ENCODE measurements at regions not wholly inside any gene's neighbourhood (a gene's known extent, or its start where the extent isn't known, plus 50 kb on each side); places are given as distances from the start of the nearest gene placed in this dataset.

DNA sequence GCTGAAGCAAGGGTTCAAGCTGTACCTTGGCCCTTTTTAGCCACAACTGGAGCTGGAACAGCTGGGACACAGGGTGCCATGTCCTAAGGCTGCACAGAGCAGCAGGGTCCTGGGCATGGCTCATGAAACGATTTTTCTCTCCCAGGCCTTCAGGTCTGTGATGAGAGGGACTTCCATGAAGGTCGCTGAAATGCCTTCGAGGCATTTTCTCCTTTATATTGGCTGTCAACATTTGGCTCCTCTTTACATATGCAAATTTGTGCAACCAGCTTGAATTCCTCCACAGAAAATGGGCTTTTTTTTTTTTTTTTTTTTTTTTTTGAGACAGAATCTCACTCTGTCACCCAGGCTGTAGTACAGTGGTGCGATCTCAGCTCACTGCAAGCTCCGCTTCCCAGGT, 430.8 kb downstream of the PCDH11X start:
- Histone ChIP-seq H3K9me3 (ENCODE audit: insufficient read depth in 2 of 2, low read depth in 1 of 2, low read length in 1 of 2) (peaks cover 12 to 15% of the 10 kb centered on the region in 2 experiments), H4K91ac (replicated peaks; ENCODE audit: insufficient read length, low read length) (no peak overlapping the region), H3K27ac (ENCODE audit: low read depth, low read length) (no peak overlapping the region), H3K23me2 (ENCODE audit: low read depth, low read length) (no peaks in the 10 kb centered on the region), H3K4me1 (replicated peaks in 1 of 4; ENCODE audit: control insufficient read depth in 3 of 4, insufficient read depth in 4 of 4, low read length in 3 of 4) (no peaks in the 10 kb centered on the region), H4K5ac (ENCODE audit: insufficient read length, low read depth, low read length) (no peak overlapping the region), H2AFZ (ENCODE audit: low read length) (no peak overlapping the region), H3K79me1 (ENCODE audit: low read depth, low read length) (no peaks in the 10 kb centered on the region), H4K8ac (ENCODE audit: extremely low read depth, insufficient read depth, low read length) (no peak overlapping the region), H3K56ac (replicated peaks; ENCODE audit: insufficient read length, low read depth, low read length) (no peak overlapping the region), H3K27me3 (replicated peaks in 1 of 4; ENCODE audit: control insufficient read depth in 3 of 4, extremely low read depth in 1 of 4, insufficient read depth in 3 of 4, low read length in 3 of 4) (no peaks in the 10 kb centered on the region), H4K20me1 (replicated peaks in 1 of 2; ENCODE audit: control insufficient read depth in 1 of 2, insufficient read depth in 2 of 2, low read length in 2 of 2) (no peaks in the 10 kb centered on the region), H3K4me2 (ENCODE audit: insufficient read depth in 1 of 2, low read depth in 2 of 2, low read length in 2 of 2) (no peak overlapping the region), H3K79me2 (ENCODE audit: control insufficient read depth in 1 of 2, insufficient read depth in 2 of 2, low read length in 2 of 2) (no peaks in the 10 kb centered on the region), H2BK20ac (ENCODE audit: low read length) (no peak overlapping the region), H3K9ac (replicated peaks in 1 of 4; ENCODE audit: extremely low read depth in 1 of 4, low read depth in 3 of 4, low read length in 3 of 4) (no peak overlapping the region), H2BK15ac (ENCODE audit: low read length) (no peak overlapping the region), H3K4me3 (ENCODE audit: extremely low read depth in 1 of 4, insufficient read depth in 2 of 4, low read depth in 3 of 4, low read length in 4 of 4) (no peak overlapping the region), H2BK12ac (ENCODE audit: low read depth, low read length) (no peak overlapping the region), H3K18ac (ENCODE audit: extremely low read depth, low read length) (no peak overlapping the region), H2BK5ac (ENCODE audit: low read depth, low read length) (no peak overlapping the region), H2BK120ac (replicated peaks; ENCODE audit: low read depth, low read length) (no peak overlapping the region), H3K23ac (ENCODE audit: insufficient read length) (no peak overlapping the region), H2AK5ac (ENCODE audit: low read depth, low read length) (no peak overlapping the region), H3K4ac (replicated peaks; ENCODE audit: insufficient read length, low read depth, low read length) (no peak overlapping the region), H3K36me3 (ENCODE audit: control insufficient read depth in 2 of 4, insufficient read depth in 4 of 4, low read length in 3 of 4) (peaks cover 0 to 10% (median 1%) of the 10 kb centered on the region in 4 experiments; a peak in 3 of 8 replicates), H3K14ac (ENCODE audit: insufficient read length) (no peak overlapping the region)
- CTCF ChIA-PET (ENCODE audit: partially characterized antibody) = no interaction called here
- POLR2A ChIA-PET (ENCODE audit: partially characterized antibody) = no interaction called here
- FAIRE-seq (no peak), DNase-seq (ENCODE audit: low read depth in 1 of 2, low spot score in 2 of 2) (no peak)
- WGBS, 2 experiments (ENCODE audit: extremely low coverage in 1 of 2, insufficient coverage in 1 of 2, insufficient read length in 1 of 2, insufficient replicate concordance in 2 of 2, low coverage in 1 of 2, low lambda C conversion rate in 2 of 2, missing lambda C conversion rate in 1 of 2) = 100% methylated on average over 3 of the region's 5 CpGs; no CpG with 5 or more reads in 1 of the 2 experiments
- TF ChIP-seq, protein P1, sequence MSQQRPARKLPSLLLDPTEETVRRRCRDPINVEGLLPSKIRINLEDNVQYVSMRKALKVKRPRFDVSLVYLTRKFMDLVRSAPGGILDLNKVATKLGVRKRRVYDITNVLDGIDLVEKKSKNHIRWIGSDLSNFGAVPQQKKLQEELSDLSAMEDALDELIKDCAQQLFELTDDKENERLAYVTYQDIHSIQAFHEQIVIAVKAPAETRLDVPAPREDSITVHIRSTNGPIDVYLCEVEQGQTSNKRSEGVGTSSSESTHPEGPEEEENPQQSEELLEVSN (IDR thresholded peaks at IDR 0.05) = no peak

Data from H1 (cell line).